H9 (cell line): ENCODE measurements at regions not wholly inside any gene's neighbourhood (a gene's known extent, or its start where the extent isn't known, plus 50 kb on each side); places are given as distances from the start of the nearest gene placed in this dataset.

Source experiments
- DNase-seq: peaks from one replicate; pipeline ENCODE4 v3.0.0-alpha.2; 2017
- H2AFZ ChIP-seq: one replicate; pipeline ENCODE4 v1.6.1; 2013; ENCODE audit warnings: mild to moderate bottlenecking, low read length, control low read depth, moderate library complexity
- H2AK5ac ChIP-seq: 2 replicates; pipeline ENCODE4 v1.6.1; 2013; ENCODE audit warnings: low read length, control low read depth, mixed read lengths; ENCODE audit not compliant: insufficient read length
- H2BK120ac ChIP-seq: one replicate; pipeline ENCODE4 v1.6.1; 2013; ENCODE audit warnings: low read depth, mild to moderate bottlenecking, low read length, control low read depth, inconsistent platforms; ENCODE audit not compliant: poor library complexity, severe bottlenecking
- H2BK12ac ChIP-seq: 2 replicates; pipeline ENCODE4 v1.6.1; 2013; ENCODE audit warnings: low read length, control low read depth, mixed read lengths, low read depth; ENCODE audit not compliant: insufficient read length
- H2BK15ac ChIP-seq: 2 replicates; pipeline ENCODE4 v1.6.1; 2013; ENCODE audit warnings: low read depth, low read length, control low read depth
- H2BK20ac ChIP-seq: one replicate; pipeline ENCODE4 v1.6.1; 2013; ENCODE audit warnings: low read depth, mild to moderate bottlenecking, low read length, control low read depth, inconsistent platforms; ENCODE audit not compliant: poor library complexity, severe bottlenecking
- H2BK5ac ChIP-seq: 2 replicates; pipeline ENCODE4 v1.6.1; 2013; ENCODE audit warnings: low read length, control low read depth, mixed read lengths; ENCODE audit not compliant: insufficient read length
- H3K14ac ChIP-seq: 2 replicates; pipeline ENCODE4 v1.6.1; 2013; ENCODE audit warnings: low read length, control low read depth; ENCODE audit not compliant: insufficient read depth
- H3K18ac ChIP-seq: 2 replicates; pipeline ENCODE4 v1.6.1; 2013; ENCODE audit warnings: low read depth, mild to moderate bottlenecking, mixed read lengths, low read length, control low read depth; ENCODE audit not compliant: insufficient read length
- H3K23ac ChIP-seq: 2 replicates; pipeline ENCODE4 v1.6.1; 2013; ENCODE audit warnings: low read length, control low read depth, mixed read lengths, low read depth; ENCODE audit not compliant: insufficient read length
- H3K23me2 ChIP-seq: 2 replicates; pipeline ENCODE4 v1.6.1; 2013; ENCODE audit warnings: low read depth, mild to moderate bottlenecking, mixed read lengths, low read length, control low read depth; ENCODE audit not compliant: insufficient read length, poor library complexity, severe bottlenecking
- H3K27ac ChIP-seq: 2 replicates; pipeline ENCODE4 v1.5.1; 2013; ENCODE audit warnings: low read length, control low read depth, mixed read lengths, low read depth; ENCODE audit not compliant: insufficient read length
- H3K27me3 ChIP-seq: 2 replicates; pipeline ENCODE4 v1.6.1; 2013; ENCODE audit warnings: low read length, control low read depth, inconsistent platforms; ENCODE audit not compliant: insufficient read depth
- H3K4ac ChIP-seq: 2 replicates; pipeline ENCODE4 v1.6.1; 2013; ENCODE audit warnings: low read depth, mild to moderate bottlenecking, control low read depth, inconsistent platforms, low read length, moderate library complexity
- H3K4me1 ChIP-seq: 2 replicates; pipeline ENCODE4 v1.6.1; 2013; ENCODE audit warnings: low read length, control low read depth, inconsistent platforms; ENCODE audit not compliant: insufficient read depth
- H3K4me2 ChIP-seq: 2 replicates; pipeline ENCODE4 v1.6.1; 2013; ENCODE audit warnings: low read length, control low read depth, mixed read lengths; ENCODE audit not compliant: insufficient read length, insufficient read depth
- H3K56ac ChIP-seq: 2 replicates; pipeline ENCODE4 v1.6.1; 2013; ENCODE audit warnings: low read depth, mild to moderate bottlenecking, mixed read lengths, low read length, control low read depth; ENCODE audit not compliant: insufficient read length
- H3K79me1 ChIP-seq: 2 replicates; pipeline ENCODE4 v1.6.1; 2013; ENCODE audit warnings: low read depth, mild to moderate bottlenecking, moderate library complexity, low read length, control low read depth, inconsistent platforms; ENCODE audit not compliant: insufficient read depth, poor library complexity, severe bottlenecking
- H3K79me2 ChIP-seq: 2 replicates; pipeline ENCODE4 v1.6.1; 2013; ENCODE audit warnings: low read length, control low read depth, inconsistent platforms; ENCODE audit not compliant: insufficient read depth
- H3K9ac ChIP-seq: 2 replicates; pipeline ENCODE4 v1.6.1; 2013; ENCODE audit warnings: low read length, control low read depth, mixed read lengths; ENCODE audit not compliant: insufficient read length; ENCODE audit errors: extremely low read depth
- H3K9me3 ChIP-seq: one replicate; pipeline ENCODE4 v1.6.1; 2013; ENCODE audit warnings: low read depth, low read length, inconsistent platforms; ENCODE audit not compliant: control insufficient read depth
- H3T11ph ChIP-seq: one replicate; pipeline ENCODE4 v1.6.1; 2013; ENCODE audit warnings: mild to moderate bottlenecking, low read length, control low read depth, inconsistent platforms
- H4K20me1 ChIP-seq: one replicate; pipeline ENCODE4 v1.6.1; 2013; ENCODE audit not compliant: control insufficient read depth, insufficient read length, insufficient read depth
- H4K5ac ChIP-seq: 2 replicates; pipeline ENCODE4 v1.6.1; 2013; ENCODE audit warnings: low read depth, mild to moderate bottlenecking, mixed read lengths, low read length, control low read depth; ENCODE audit not compliant: insufficient read length
- H4K8ac ChIP-seq: replicated peaks from 2 replicates; pipeline ENCODE4 v1.6.1; 2013; ENCODE audit warnings: low read length, control low read depth, mixed read lengths, low read depth; ENCODE audit not compliant: insufficient read length
- H4K91ac ChIP-seq: 2 replicates; pipeline ENCODE4 v1.6.1; 2013; ENCODE audit warnings: low read depth, mild to moderate bottlenecking, moderate library complexity, mixed read lengths, low read length, control low read depth; ENCODE audit not compliant: insufficient read length
- H3K27ac Mint-ChIP-seq, 3 experiments: 2 replicates in 2 of 3; 3 replicates in 1 of 3; pipeline ENCODE4 v1.8.0; 2020 to 2021; ENCODE audit warnings: mixed read lengths in 3 of 3, mild to moderate bottlenecking in 1 of 3, moderate library complexity in 1 of 3
- H3K27me3 Mint-ChIP-seq: 2 replicates; pipeline ENCODE4 v1.8.0; 2021; ENCODE audit warnings: low read depth, mild to moderate bottlenecking, moderate library complexity, mixed read lengths
- H3K36me3 Mint-ChIP-seq, 3 experiments: 2 replicates in 2 of 3; 3 replicates in 1 of 3; pipeline ENCODE4 v1.8.0; 2020 to 2021; ENCODE audit warnings: low read depth in 3 of 3, mixed read lengths in 3 of 3; ENCODE audit not compliant: insufficient read depth in 1 of 3
- H3K4me1 Mint-ChIP-seq, 2 experiments: 2 replicates each; pipeline ENCODE4 v1.8.0; 2020; ENCODE audit warnings: mixed read lengths in 2 of 2
- H3K4me3 Mint-ChIP-seq, 2 experiments: 2 replicates in 1 of 2; 3 replicates in 1 of 2; pipeline ENCODE4 v1.8.0; 2020 to 2021; ENCODE audit warnings: mild to moderate bottlenecking in 2 of 2, mixed read lengths in 2 of 2, moderate library complexity in 1 of 2
- H3K9me3 Mint-ChIP-seq, 2 experiments: 2 replicates in 1 of 2; 3 replicates in 1 of 2; pipeline ENCODE4 v1.8.0; 2020; ENCODE audit warnings: mild to moderate bottlenecking in 2 of 2, mixed read lengths in 2 of 2, moderate library complexity in 1 of 2
- whole genome bisulfite sequencing: extraction: QIAGEN DNeasy Blood & Tissue Kit; methylation state at CpG from one replicate; pipeline ENCODE4 v1.1.7; 2013; ENCODE audit warnings: missing lambda C conversion rate, low lambda C conversion rate, mixed read lengths; ENCODE audit not compliant: insufficient read length; ENCODE audit errors: extremely low coverage; 5-methylcytosine and 5-hydroxymethylcytosine counted together
- TF ChIP-seq, protein P1 (sequence below): fragments of 200-600 bp; sonication (generic); conservative IDR thresholded peaks from 3 replicates; pipeline ENCODE4 v1.8.0; 2021; ENCODE audit warnings: antibody characterized with exemption, mild to moderate bottlenecking

- Histone ChIP-seq H3K79me2 (no peaks in the 10 kb centered on the region), H3K4ac (no peak overlapping the region), H4K91ac (no peak overlapping the region), H2BK12ac (no peak overlapping the region), H3K18ac (no peak overlapping the region), H3K9ac (no peak overlapping the region), H3K4me2 (no peak overlapping the region), H3K79me1 (no peaks in the 10 kb centered on the region), H2BK120ac (no peak overlapping the region), H2BK15ac (no peak overlapping the region), H3K23ac (no peak overlapping the region), H2AFZ (no peak overlapping the region), H2BK5ac (no peak overlapping the region), H3K9me3 (no peaks in the 10 kb centered on the region), H3K56ac (no peak overlapping the region), H2BK20ac (no peak overlapping the region), H3K23me2 (no peaks in the 10 kb centered on the region), H4K5ac (no peak overlapping the region), H3T11ph (no peak overlapping the region), H2AK5ac (no peak overlapping the region), H3K27me3 (no peaks in the 10 kb centered on the region), H3K14ac (no peak overlapping the region), H4K20me1 (no peaks in the 10 kb centered on the region), H4K8ac (no peak overlapping the region), H3K4me1 (no peaks in the 10 kb centered on the region), H3K27ac (no peak overlapping the region)
- TF ChIP-seq, protein P1, sequence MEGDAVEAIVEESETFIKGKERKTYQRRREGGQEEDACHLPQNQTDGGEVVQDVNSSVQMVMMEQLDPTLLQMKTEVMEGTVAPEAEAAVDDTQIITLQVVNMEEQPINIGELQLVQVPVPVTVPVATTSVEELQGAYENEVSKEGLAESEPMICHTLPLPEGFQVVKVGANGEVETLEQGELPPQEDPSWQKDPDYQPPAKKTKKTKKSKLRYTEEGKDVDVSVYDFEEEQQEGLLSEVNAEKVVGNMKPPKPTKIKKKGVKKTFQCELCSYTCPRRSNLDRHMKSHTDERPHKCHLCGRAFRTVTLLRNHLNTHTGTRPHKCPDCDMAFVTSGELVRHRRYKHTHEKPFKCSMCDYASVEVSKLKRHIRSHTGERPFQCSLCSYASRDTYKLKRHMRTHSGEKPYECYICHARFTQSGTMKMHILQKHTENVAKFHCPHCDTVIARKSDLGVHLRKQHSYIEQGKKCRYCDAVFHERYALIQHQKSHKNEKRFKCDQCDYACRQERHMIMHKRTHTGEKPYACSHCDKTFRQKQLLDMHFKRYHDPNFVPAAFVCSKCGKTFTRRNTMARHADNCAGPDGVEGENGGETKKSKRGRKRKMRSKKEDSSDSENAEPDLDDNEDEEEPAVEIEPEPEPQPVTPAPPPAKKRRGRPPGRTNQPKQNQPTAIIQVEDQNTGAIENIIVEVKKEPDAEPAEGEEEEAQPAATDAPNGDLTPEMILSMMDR, result no peak
- Mint-ChIP-seq H3K27me3 (no peaks in the 10 kb centered on the region), H3K36me3 (no peaks in the 10 kb centered on the region), H3K4me1 (no peaks in the 10 kb centered on the region), H3K9me3 (no peaks in the 10 kb centered on the region; a peak in 1 of 5 replicates), H3K4me3 (no peak overlapping the region), H3K27ac (no peak overlapping the region)
- no CpG with 5 or more reads among the region's 2 CpGs for WGBS
- DNase-seq, result no peak
These were observed 566.1 kb upstream of the MIS18BP1 start for GRCh38 chr14:45819107-45819506.
